IMR-90 (cell line): ENCODE measurements at regions not wholly inside any gene's neighbourhood (a gene's known extent, or its start where the extent isn't known, plus 50 kb on each side); places are given as distances from the start of the nearest gene placed in this dataset.

Source experiments
- ATAC-seq: fragments of 200-7000 bp; cut with Tn5 transposase; 2 replicates; pipeline ENCODE4 v1.9.1; 2020; ENCODE audit warnings: low read depth, mild to moderate bottlenecking, moderate library complexity
- BruUV-seq: library from RNA; stranded (reverse); fragments of 400-500 nt; replicated peaks from 2 replicates; lab custom pipeline; 2021; lab: Mats Ljungman, UMichigan
- CTCF ChIA-PET: fragments of 300-600 bp; formaldehyde crosslinking; extraction: SDS; loops from one replicate; lab custom pipeline; 2021; ENCODE audit warnings: antibody characterized with exemption; lab: Yijun Ruan, JAX
- POLR2A ChIA-PET: fragments of 300-600 bp; sonication (Branson Sonifier 250); formaldehyde crosslinking; loops from one replicate; lab custom pipeline; 2022; ENCODE audit warnings: antibody characterized with exemption; ENCODE audit not compliant: unreplicated experiment; lab: Charles Lee
- DNase-seq: peaks from one replicate; pipeline ENCODE4 v3.0.0; 2013
- H2AFZ ChIP-seq: replicated peaks from 2 replicates; pipeline ENCODE3; 2013; ENCODE audit warnings: low read length, mild to moderate bottlenecking; ENCODE audit not compliant: poor library complexity
- H2AK5ac ChIP-seq: 2 replicates; pipeline ENCODE4 v1.6.1; 2013; ENCODE audit warnings: low read depth, low read length, inconsistent platforms
- H2AK9ac ChIP-seq: replicated peaks from 2 replicates; pipeline ENCODE3; 2013; ENCODE audit warnings: mild to moderate bottlenecking, low read depth, low read length, moderate library complexity; ENCODE audit not compliant: poor library complexity
- H2BK120ac ChIP-seq: 2 replicates; pipeline ENCODE4 v1.6.1; 2013; ENCODE audit warnings: low read depth, low read length, inconsistent platforms
- H2BK15ac ChIP-seq: 3 replicates; pipeline ENCODE4 v1.6.1; 2013; ENCODE audit warnings: low read depth, low read length, inconsistent platforms
- H2BK20ac ChIP-seq: 2 replicates; pipeline ENCODE4 v1.6.1; 2013; ENCODE audit warnings: low read depth, mild to moderate bottlenecking, inconsistent platforms, low read length, moderate library complexity
- H2BK5ac ChIP-seq: 2 replicates; pipeline ENCODE4 v1.6.1; 2013; ENCODE audit warnings: mild to moderate bottlenecking, low read depth, low read length, inconsistent platforms; ENCODE audit not compliant: poor library complexity, severe bottlenecking
- H3K14ac ChIP-seq: replicated peaks from 2 replicates; pipeline ENCODE4 v1.6.1; 2013; ENCODE audit warnings: low read depth, low read length, inconsistent platforms
- H3K18ac ChIP-seq: 2 replicates; pipeline ENCODE4 v1.6.1; 2013; ENCODE audit warnings: low read depth, low read length, control low read depth
- H3K23ac ChIP-seq: 2 replicates; pipeline ENCODE4 v1.6.1; 2013; ENCODE audit warnings: low read depth, low read length, inconsistent platforms
- H3K27ac ChIP-seq: 2 replicates; pipeline ENCODE4 v1.5.1; 2013; ENCODE audit warnings: mild to moderate bottlenecking, control low read depth, low read length; ENCODE audit not compliant: insufficient read depth
- H3K27me3 ChIP-seq: 2 replicates; pipeline ENCODE4 v1.6.1; 2013; ENCODE audit warnings: low read length; ENCODE audit not compliant: control insufficient read depth, insufficient read depth
- H3K36me3 ChIP-seq: 2 replicates; pipeline ENCODE4 v1.6.1; 2013; ENCODE audit warnings: low read length, mixed read lengths; ENCODE audit not compliant: control insufficient read depth, insufficient read depth
- H3K4ac ChIP-seq: 2 replicates; pipeline ENCODE4 v1.6.1; 2013; ENCODE audit warnings: low read depth, low read length, inconsistent platforms
- H3K4me1 ChIP-seq: 2 replicates; pipeline ENCODE4 v1.6.1; 2013; ENCODE audit warnings: low read length, mixed read lengths; ENCODE audit not compliant: control insufficient read depth, insufficient read depth
- H3K4me2 ChIP-seq: 2 replicates; pipeline ENCODE4 v1.6.1; 2013; ENCODE audit warnings: low read depth, mild to moderate bottlenecking, control low read depth, low read length, moderate library complexity
- H3K4me3 ChIP-seq: 2 replicates; pipeline ENCODE4 v1.5.1; 2013; ENCODE audit warnings: low read depth, mild to moderate bottlenecking, control low read depth, low read length, moderate library complexity; ENCODE audit not compliant: insufficient read depth
- H3K56ac ChIP-seq: 2 replicates; pipeline ENCODE4 v1.6.1; 2013; ENCODE audit warnings: low read length, inconsistent platforms; ENCODE audit not compliant: insufficient read depth; ENCODE audit errors: extremely low read depth
- H3K79me1 ChIP-seq, 2 experiments: 2 replicates each; pipeline ENCODE4 v1.6.1; 2013; ENCODE audit warnings: low read length in 2 of 2, inconsistent platforms in 1 of 2, low read depth in 1 of 2
- H3K9ac ChIP-seq: 2 replicates; pipeline ENCODE4 v1.6.1; 2013; ENCODE audit warnings: low read depth, low read length, control low read depth
- H3K9me1 ChIP-seq: 2 replicates; pipeline ENCODE4 v1.6.1; 2013; ENCODE audit warnings: low read length, inconsistent platforms; ENCODE audit not compliant: insufficient read depth
- H3K9me3 ChIP-seq: 2 replicates; pipeline ENCODE4 v1.6.1; 2013; ENCODE audit warnings: low read length; ENCODE audit not compliant: control insufficient read depth, insufficient read depth
- H4K20me1 ChIP-seq: 2 replicates; pipeline ENCODE4 v1.6.1; 2013; ENCODE audit warnings: low read length, inconsistent platforms; ENCODE audit not compliant: insufficient read depth
- H4K5ac ChIP-seq: 2 replicates; pipeline ENCODE4 v1.6.1; 2013; ENCODE audit warnings: mild to moderate bottlenecking, low read depth, low read length, control low read depth
- H4K8ac ChIP-seq, 2 experiments: 2 replicates each; pipeline ENCODE4 v1.6.1; 2013; ENCODE audit warnings: low read depth in 2 of 2, low read length in 2 of 2, control low read depth in 1 of 2, inconsistent platforms in 1 of 2
- H4K91ac ChIP-seq: 2 replicates; pipeline ENCODE4 v1.6.1; 2013; ENCODE audit warnings: low read depth, low read length, inconsistent platforms; ENCODE audit not compliant: insufficient read depth
- CHD1 ChIP-seq: IDR thresholded peaks from 2 replicates; pipeline ENCODE4 v1.6.1; 2012; ENCODE audit warnings: low read depth, low read length, improper control_type of control experiment
- FOS ChIP-seq: fragments of 150-350 bp; IDR thresholded peaks from 2 replicates; pipeline ENCODE4 v1.6.1; 2016; ENCODE audit warnings: low read depth, low read length
- POLR2A ChIP-seq: IDR thresholded peaks from 2 replicates; pipeline ENCODE4 v1.6.1; 2012; ENCODE audit warnings: mild to moderate bottlenecking, low read depth, low read length
- RCOR1 ChIP-seq: IDR thresholded peaks from 2 replicates; pipeline ENCODE4 v1.6.1; 2012; ENCODE audit warnings: mild to moderate bottlenecking, low read length, improper control_type of control experiment; ENCODE audit not compliant: insufficient replicate concordance
- RFX5 ChIP-seq: IDR thresholded peaks from 2 replicates; pipeline ENCODE4 v1.8.0; 2012; ENCODE audit warnings: low read depth, mild to moderate bottlenecking, low read length, moderate library complexity
- SMC3 ChIP-seq: fragments of 150-350 bp; IDR thresholded peaks from 2 replicates; pipeline ENCODE4 v1.6.1; 2016; ENCODE audit warnings: low read depth, mild to moderate bottlenecking, antibody characterized with exemption, low read length, moderate library complexity
- WGBS, 2 experiments: methylation state at CpG; one replicate each; pipeline versions ENCODE4 v1.1.5 to v1.1.7; 2013; ENCODE audit warnings: missing lambda C conversion rate in 2 of 2; ENCODE audit not compliant: insufficient read length in 1 of 2; ENCODE audit errors: extremely low coverage in 2 of 2; 5-methylcytosine and 5-hydroxymethylcytosine counted together
- dilution Hi-C: fragments of 300-500 bp; cut with HindIII; formaldehyde crosslinking; loops from one replicate; pipeline ENCODE4 v1.14.3; 2018; ENCODE audit warnings: low sequenced_read_pairs; ENCODE audit not compliant: unreplicated experiment
- in situ Hi-C: fragments of 300-500 bp; cut with MboI; formaldehyde crosslinking; loops from 3 replicates; pipeline ENCODE4 v1.14.3; 2019; ENCODE audit warnings: low sequenced_read_pairs, inconsistent platforms, mixed read lengths
- intact Hi-C: fragments of 100-400 bp; cut with micrococcal nuclease; formaldehyde crosslinking; loops from 2 replicates; pipeline ENCODE4 v1.10.0; 2022
- TF ChIP-seq, protein P1 (sequence below): conservative IDR thresholded peaks from 2 replicates; pipeline ENCODE4 v1.5.1; 2012; ENCODE audit warnings: mild to moderate bottlenecking, low read depth, low read length, improper control_type of control experiment
- TF ChIP-seq, protein P2 (sequence below): fragments of 150-350 bp; IDR thresholded peaks from 2 replicates; pipeline ENCODE4 v1.6.1; 2017; ENCODE audit warnings: mild to moderate bottlenecking, antibody characterized with exemption, low read length, low read depth

GRCh38 chr5:82850393-82850792 lies 226.8 kb downstream of the TMEM167A start:
- TF ChIP-seq, protein P1, sequence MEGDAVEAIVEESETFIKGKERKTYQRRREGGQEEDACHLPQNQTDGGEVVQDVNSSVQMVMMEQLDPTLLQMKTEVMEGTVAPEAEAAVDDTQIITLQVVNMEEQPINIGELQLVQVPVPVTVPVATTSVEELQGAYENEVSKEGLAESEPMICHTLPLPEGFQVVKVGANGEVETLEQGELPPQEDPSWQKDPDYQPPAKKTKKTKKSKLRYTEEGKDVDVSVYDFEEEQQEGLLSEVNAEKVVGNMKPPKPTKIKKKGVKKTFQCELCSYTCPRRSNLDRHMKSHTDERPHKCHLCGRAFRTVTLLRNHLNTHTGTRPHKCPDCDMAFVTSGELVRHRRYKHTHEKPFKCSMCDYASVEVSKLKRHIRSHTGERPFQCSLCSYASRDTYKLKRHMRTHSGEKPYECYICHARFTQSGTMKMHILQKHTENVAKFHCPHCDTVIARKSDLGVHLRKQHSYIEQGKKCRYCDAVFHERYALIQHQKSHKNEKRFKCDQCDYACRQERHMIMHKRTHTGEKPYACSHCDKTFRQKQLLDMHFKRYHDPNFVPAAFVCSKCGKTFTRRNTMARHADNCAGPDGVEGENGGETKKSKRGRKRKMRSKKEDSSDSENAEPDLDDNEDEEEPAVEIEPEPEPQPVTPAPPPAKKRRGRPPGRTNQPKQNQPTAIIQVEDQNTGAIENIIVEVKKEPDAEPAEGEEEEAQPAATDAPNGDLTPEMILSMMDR: no peak
- TF ChIP-seq FOS (no peak), CHD1 (no peak), RCOR1 (no peak), SMC3 (no peak), POLR2A (no peak), RFX5 (no peak)
- TF ChIP-seq, protein P2, sequence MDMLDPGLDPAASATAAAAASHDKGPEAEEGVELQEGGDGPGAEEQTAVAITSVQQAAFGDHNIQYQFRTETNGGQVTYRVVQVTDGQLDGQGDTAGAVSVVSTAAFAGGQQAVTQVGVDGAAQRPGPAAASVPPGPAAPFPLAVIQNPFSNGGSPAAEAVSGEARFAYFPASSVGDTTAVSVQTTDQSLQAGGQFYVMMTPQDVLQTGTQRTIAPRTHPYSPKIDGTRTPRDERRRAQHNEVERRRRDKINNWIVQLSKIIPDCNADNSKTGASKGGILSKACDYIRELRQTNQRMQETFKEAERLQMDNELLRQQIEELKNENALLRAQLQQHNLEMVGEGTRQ: no peak
- H3K9me3 ChIP-seq: no peaks in the 10 kb centered on the region
- no peak overlapping the region for H2AFZ ChIP-seq
- WGBS, 2 experiments: no CpG with 5 or more reads among the region's 2 CpGs
- no peak overlapping the region for H2BK120ac ChIP-seq
- no peaks in the 10 kb centered on the region for H3K79me1 ChIP-seq
- H3K27me3 ChIP-seq: peaks cover 1% of the 10 kb centered on the region; the same call in 1 of the 2 replicates
- H4K5ac ChIP-seq: no peak overlapping the region
- H3K4ac ChIP-seq: no peak overlapping the region
- DNase-seq: no peak
- BruUV-seq: no TSS peak
- ATAC-seq: no peak
- H2BK20ac ChIP-seq: no peak overlapping the region
- H3K14ac ChIP-seq: no peak overlapping the region
- no peaks in the 10 kb centered on the region for H3K4me1 ChIP-seq
- intact Hi-C loops: no loop called here
- H2BK15ac ChIP-seq: no peak overlapping the region
- H3K27ac ChIP-seq: no peak overlapping the region
- no peak overlapping the region for H2AK9ac ChIP-seq
- no peak overlapping the region for H3K4me2 ChIP-seq
- H3K9ac ChIP-seq: no peak overlapping the region
- no peaks in the 10 kb centered on the region for H3K36me3 ChIP-seq
- no peak overlapping the region for H3K56ac ChIP-seq
- H3K23ac ChIP-seq: no peak overlapping the region
- H4K20me1 ChIP-seq: no peaks in the 10 kb centered on the region
- dilution Hi-C loops: no loop called here
- ChIA-PET CTCF (interaction anchor here (0.7 kb wide), 1 partner anchor 16 kb away, joined by 3 read pairs; no protein-coding TSS in a partner anchor), POLR2A (no interaction called here)
- no peak overlapping the region for H4K8ac ChIP-seq
- no peaks in the 10 kb centered on the region for H3K9me1 ChIP-seq
- H2BK5ac ChIP-seq: no peak overlapping the region
- H3K18ac ChIP-seq: no peak overlapping the region
- no peak overlapping the region for H4K91ac ChIP-seq
- H2AK5ac ChIP-seq: no peak overlapping the region
- no peak overlapping the region for H3K4me3 ChIP-seq
- in situ Hi-C loops: no loop called here
